HepG2 (cell line): ENCODE measurements at regions not wholly inside any gene's neighbourhood (a gene's known extent, or its start where the extent isn't known, plus 50 kb on each side); places are given as distances from the start of the nearest gene placed in this dataset.

ENCODE experiments used
- ATAC-seq: fragments of 200-7000 bp; cut with Tn5 transposase; 3 replicates; pipeline ENCODE4 v1.9.1; 2020; ENCODE audit warnings: mild to moderate bottlenecking, moderate library complexity
- BruUV-seq: library from RNA; stranded (reverse); fragments of 400-500 nt; replicated peaks from 2 replicates; lab custom pipeline; 2021; lab: Mats Ljungman, UMichigan
- CTCF ChIA-PET: fragments of 300-600 bp; formaldehyde crosslinking; extraction: SDS; loops from one replicate; lab custom pipeline; 2021; ENCODE audit warnings: low total read pairs, inconsistent platforms, low intra/inter-chr PET ratio; lab: Yijun Ruan, JAX
- POLR2A ChIA-PET: fragments of 350-600 bp; sonication (Branson Sonifier 250); formaldehyde crosslinking; loops from one replicate; lab custom pipeline; 2020; ENCODE audit warnings: antibody characterized with exemption, inconsistent platforms; lab: Yijun Ruan, JAX
- DNase-seq: peaks from one replicate; pipeline ENCODE4 v3.0.0-alpha.2; 2015; ENCODE audit warnings: low spot score
- FAIRE-seq: peaks from 3 replicates; lab custom pipeline; 2011; peaks lifted over from hg19 to GRCh38; lab: Jason Lieb, UNC
- H2AFZ ChIP-seq: one replicate; pipeline ENCODE4 v1.6.1; 2011; ENCODE audit warnings: low read length, inconsistent platforms
- H3K27ac ChIP-seq: fragments of 300-600 bp; 3 replicates; pipeline ENCODE4 v1.8.0; 2011; ENCODE audit warnings: mixed run types, mild to moderate bottlenecking, mixed read lengths, low read length, inconsistent platforms; ENCODE audit not compliant: insufficient read depth; ENCODE audit errors: extremely low read length
- H3K27me3 ChIP-seq, 2 experiments: fragments of 200-600 bp in 1 of 2; 2 replicates in 1 of 2; 3 replicates in 1 of 2; pipeline versions ENCODE4 v1.6.0 to v1.8.0; 2011; ENCODE audit warnings: low read length in 2 of 2, mild to moderate bottlenecking in 2 of 2, moderate library complexity in 2 of 2, inconsistent platforms in 1 of 2; ENCODE audit not compliant: insufficient read depth in 2 of 2, control insufficient read depth in 1 of 2
- H3K36me3 ChIP-seq, 2 experiments: fragments of 200-600 bp in 1 of 2; replicated peaks in 1 of 2; 2 replicates in 1 of 2; 3 replicates in 1 of 2; pipeline versions ENCODE4 v1.5.1 to v1.8.0; 2011; ENCODE audit warnings: low read length in 2 of 2, inconsistent platforms in 1 of 2; ENCODE audit not compliant: insufficient read depth in 2 of 2, control insufficient read depth in 1 of 2
- H3K4me1 ChIP-seq: 2 replicates; pipeline ENCODE4 v1.5.1; 2012; ENCODE audit warnings: low read length, inconsistent platforms; ENCODE audit not compliant: insufficient read depth
- H3K4me2 ChIP-seq: 2 replicates; pipeline ENCODE4 v1.6.0; 2011; ENCODE audit warnings: low read depth, low read length, inconsistent platforms
- H3K4me3 ChIP-seq, 3 experiments: fragments of 200-600 bp in 1 of 3; sonication (generic), shearing (Covaris generic) in 1 of 3; replicated peaks in 1 of 3; 2 replicates each; pipeline ENCODE4 v1.5.1; 2011 to 2016; ENCODE audit warnings: low read length in 3 of 3, inconsistent platforms in 2 of 3, low read depth in 2 of 3, mild to moderate bottlenecking in 2 of 3, control low read depth in 1 of 3, mixed read lengths in 1 of 3; ENCODE audit not compliant: insufficient read depth in 1 of 3
- H3K79me2 ChIP-seq: one replicate; pipeline ENCODE4 v1.6.1; 2011; ENCODE audit warnings: low read length, inconsistent platforms; ENCODE audit not compliant: insufficient read depth
- H3K9ac ChIP-seq: 2 replicates; pipeline ENCODE4 v1.6.0; 2011; ENCODE audit warnings: mild to moderate bottlenecking, low read depth, low read length, inconsistent platforms; ENCODE audit not compliant: insufficient read depth
- H3K9me3 ChIP-seq: 2 replicates; pipeline ENCODE4 v1.5.1; 2012; ENCODE audit warnings: mild to moderate bottlenecking, low read length
- H4K20me1 ChIP-seq: 2 replicates; pipeline ENCODE4 v1.6.0; 2011; ENCODE audit warnings: inconsistent platforms, mild to moderate bottlenecking, low read length, moderate library complexity; ENCODE audit not compliant: insufficient read depth
- ARNT ChIP-seq: fragments of 450-650 bp; IDR thresholded peaks from 2 replicates; pipeline ENCODE4 v1.6.1; 2017
- NBN ChIP-seq: fragments of 450-650 bp; conservative IDR thresholded peaks from 2 replicates; pipeline ENCODE4 v1.6.1; 2017
- PAF1 ChIP-seq: IDR thresholded peaks from 2 replicates; pipeline ENCODE4 v1.6.1; 2016; ENCODE audit warnings: missing genetic modification reagents, missing compliant biosample characterization
- SIX1 ChIP-seq: sonication (generic); formaldehyde crosslinking; IDR thresholded peaks from 2 replicates; pipeline ENCODE4 v1.4.0; 2020; ENCODE audit warnings: missing genetic modification reagents, borderline replicate concordance
- THAP7 ChIP-seq: sonication (generic); formaldehyde crosslinking; IDR thresholded peaks from 2 replicates; pipeline ENCODE4 v1.8.1; 2023; ENCODE audit warnings: mild to moderate bottlenecking, missing genetic modification reagents
- ZNF703 ChIP-seq: sonication (generic); formaldehyde crosslinking; IDR thresholded peaks from 2 replicates; pipeline ENCODE4 v1.5.1; 2020; ENCODE audit warnings: missing genetic modification reagents, mild to moderate bottlenecking, moderate library complexity, borderline replicate concordance
- ZNF788 ChIP-seq: sonication (generic); formaldehyde crosslinking; IDR thresholded peaks from 2 replicates; pipeline ENCODE4 v1.5.0; 2020; ENCODE audit warnings: mild to moderate bottlenecking, missing genetic modification reagents, borderline replicate concordance
- WGBS: methylation state at CpG from one replicate; pipeline ENCODE4 v1.1.6; 2017; ENCODE audit warnings: low lambda C conversion rate; 5-methylcytosine and 5-hydroxymethylcytosine counted together
- in situ Hi-C: cut with HindIII; loops from 2 replicates; pipeline ENCODE4 v1.10.0; 2017; ENCODE audit warnings: low pct_unique_long_range_greater_than_20kb; ENCODE audit not compliant: extremely low pct_ligation_motif_present
- intact Hi-C: fragments of 100-400 bp; cut with micrococcal nuclease; formaldehyde crosslinking; loops from one replicate; pipeline ENCODE4 v1.10.0; 2022; ENCODE audit not compliant: unreplicated experiment
- TF ChIP-seq, protein P1 (sequence below): sonication (generic); formaldehyde crosslinking; IDR thresholded peaks from 2 replicates; pipeline ENCODE4 v1.5.1; 2020; ENCODE audit warnings: missing genetic modification reagents, mild to moderate bottlenecking, borderline replicate concordance

DNA sequence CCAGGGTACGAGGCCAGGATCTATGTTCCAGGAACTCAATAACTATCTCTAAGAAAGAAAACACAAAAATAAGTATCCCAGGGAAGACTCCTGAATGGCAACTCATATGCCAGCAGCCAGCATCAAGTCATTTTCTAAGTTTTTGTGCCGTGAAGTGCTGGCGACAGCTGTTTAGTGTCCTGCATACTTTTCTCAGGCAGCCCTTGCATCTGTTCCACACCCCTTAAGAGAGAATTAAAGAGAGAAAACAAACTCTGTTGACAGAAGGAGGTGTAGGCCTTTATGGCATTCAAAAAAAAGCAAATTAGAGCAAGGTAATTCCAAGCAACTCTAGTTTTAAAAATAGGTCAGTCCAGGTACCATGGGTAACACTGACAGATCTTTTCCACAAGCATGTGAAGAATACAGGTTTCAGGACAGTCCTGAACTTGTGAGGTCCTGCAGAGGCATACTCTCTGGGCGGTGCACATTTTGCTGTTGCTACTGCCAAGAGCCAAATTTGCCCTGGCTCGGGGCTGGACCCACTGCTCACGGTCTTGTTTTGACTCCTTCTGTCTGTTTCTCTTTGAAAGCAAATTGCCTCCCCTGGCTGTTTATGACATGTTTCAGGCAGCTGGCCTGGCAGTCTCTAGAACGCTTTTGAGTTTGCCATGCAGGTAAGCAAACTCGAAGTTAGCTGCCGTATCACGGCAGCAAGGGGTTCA is 252.1 kb upstream of the ADAMTS9 start (continued):
- TF ChIP-seq THAP7 (no peak), NBN (no peak)

DNA sequence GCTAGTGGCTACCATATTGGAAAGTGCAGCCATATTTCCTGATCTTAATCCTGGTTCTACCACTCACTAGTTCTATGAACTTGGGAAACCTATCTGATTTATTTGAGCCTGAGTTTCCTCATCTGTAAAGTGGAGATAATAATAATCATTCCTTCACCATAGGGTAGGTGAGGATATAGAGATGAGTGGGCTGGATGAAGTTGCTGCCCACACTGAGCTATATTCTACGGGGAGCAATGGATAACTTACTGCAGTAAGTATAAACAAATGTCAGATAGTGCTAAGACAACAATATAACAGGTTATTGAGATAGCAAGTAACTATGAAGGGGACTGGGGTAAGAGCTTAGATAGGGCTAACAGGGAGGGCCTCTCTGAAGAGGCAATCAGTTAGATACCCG is 251.5 kb upstream of the ADAMTS9 start:
- Histone ChIP-seq H3K9me3 (no peaks in the 10 kb centered on the region), H2AFZ (no peak overlapping the region), H3K79me2 (no peaks in the 10 kb centered on the region), H3K27ac (no peak overlapping the region), H3K36me3 (no peaks in the 10 kb centered on the region), H3K4me1 (no peaks in the 10 kb centered on the region), H3K4me2 (no peak overlapping the region), H4K20me1 (no peaks in the 10 kb centered on the region), H3K9ac (no peak overlapping the region), H3K4me3 (no peak overlapping the region), H3K27me3 (no peaks in the 10 kb centered on the region)
- intact Hi-C loops (no loop called here), in situ Hi-C loops (no loop called here)
- ATAC-seq (no peak), DNase-seq (no peak), FAIRE-seq (no peak)
- ChIA-PET POLR2A (no interaction called here), CTCF (no interaction called here)
- 0% methylated on average over 2 of the region's 2 CpGs for WGBS
- no TSS peak for BruUV-seq
- TF ChIP-seq ZNF788 (CRISPR knock-in tag), result no peak
- no peak for TF ChIP-seq ZNF703 (CRISPR knock-in tag)
- TF ChIP-seq, protein P1, sequence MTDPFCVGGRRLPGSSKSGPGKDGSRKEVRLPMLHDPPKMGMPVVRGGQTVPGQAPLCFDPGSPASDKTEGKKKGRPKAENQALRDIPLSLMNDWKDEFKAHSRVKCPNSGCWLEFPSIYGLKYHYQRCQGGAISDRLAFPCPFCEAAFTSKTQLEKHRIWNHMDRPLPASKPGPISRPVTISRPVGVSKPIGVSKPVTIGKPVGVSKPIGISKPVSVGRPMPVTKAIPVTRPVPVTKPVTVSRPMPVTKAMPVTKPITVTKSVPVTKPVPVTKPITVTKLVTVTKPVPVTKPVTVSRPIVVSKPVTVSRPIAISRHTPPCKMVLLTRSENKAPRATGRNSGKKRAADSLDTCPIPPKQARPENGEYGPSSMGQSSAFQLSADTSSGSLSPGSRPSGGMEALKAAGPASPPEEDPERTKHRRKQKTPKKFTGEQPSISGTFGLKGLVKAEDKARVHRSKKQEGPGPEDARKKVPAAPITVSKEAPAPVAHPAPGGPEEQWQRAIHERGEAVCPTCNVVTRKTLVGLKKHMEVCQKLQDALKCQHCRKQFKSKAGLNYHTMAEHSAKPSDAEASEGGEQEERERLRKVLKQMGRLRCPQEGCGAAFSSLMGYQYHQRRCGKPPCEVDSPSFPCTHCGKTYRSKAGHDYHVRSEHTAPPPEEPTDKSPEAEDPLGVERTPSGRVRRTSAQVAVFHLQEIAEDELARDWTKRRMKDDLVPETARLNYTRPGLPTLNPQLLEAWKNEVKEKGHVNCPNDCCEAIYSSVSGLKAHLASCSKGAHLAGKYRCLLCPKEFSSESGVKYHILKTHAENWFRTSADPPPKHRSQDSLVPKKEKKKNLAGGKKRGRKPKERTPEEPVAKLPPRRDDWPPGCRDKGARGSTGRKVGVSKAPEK, result no peak
- no peak for TF ChIP-seq ARNT
- no peak for TF ChIP-seq PAF1 (CRISPR knock-in tag)
- no peak for TF ChIP-seq SIX1 (CRISPR knock-in tag)
